ENCODE measurements at regions not wholly inside any gene's neighbourhood (a gene's known extent, or its start where the extent isn't known, plus 50 kb on each side); places are given as distances from the start of the nearest gene placed in this dataset.

GRCh38 chr13:111980146-111980929 lies 86.6 kb upstream of the SOX1 start:
- TF ChIP-seq POLR2A (IDR thresholded peaks at IDR 0.05; ENCODE audit: low read depth, low read length), result no peak
- no peak for TF ChIP-seq SPI1 (IDR thresholded peaks at IDR 0.05; ENCODE audit: low read depth, low read length)
- no peak for TF ChIP-seq POLR2AphosphoS5 (IDR thresholded peaks at IDR 0.05; ENCODE audit: low read depth, low read length)

Measured in GM12891 (cell line).